ENCODE measurements at regions not wholly inside any gene's neighbourhood (a gene's known extent, or its start where the extent isn't known, plus 50 kb on each side); places are given as distances from the start of the nearest gene placed in this dataset.
"Not testable (repeated sequence)": the region's sequence is repeated elsewhere in the genome, so short reads cannot be mapped to it uniquely, and the experiment has no call there.

- TF ChIP-seq CTCF (IDR thresholded peaks at IDR 0.05; ENCODE audit: extremely low read depth in 1 of 2, insufficient read depth in 1 of 2, low read depth in 1 of 2, low read length in 2 of 2); POLR2A (IDR thresholded peaks at IDR 0.05; ENCODE audit: low read depth, low read length); POLR2AphosphoS5 (IDR thresholded peaks at IDR 0.05; ENCODE audit: insufficient read depth, low read depth, low read length); FOS (IDR thresholded peaks at IDR 0.05; ENCODE audit: borderline replicate concordance, insufficient read depth, low read length); MAX (IDR thresholded peaks at IDR 0.05; ENCODE audit: insufficient read depth, insufficient read length); EZH2 (IDR thresholded peaks at IDR 0.05; ENCODE audit: borderline replicate concordance, low read depth, low read length, severe bottlenecking); JUN (IDR thresholded peaks at IDR 0.05; ENCODE audit: borderline replicate concordance, insufficient read depth, insufficient read length, low read depth): not testable (repeated sequence)
Observed at GRCh38 chr9:129550977-129551376, 69.9 kb downstream of the C9orf50 start.

All from endothelial cell of umbilical vein (primary cell).